RWPE2 (cell line): ENCODE measurements at regions not wholly inside any gene's neighbourhood (a gene's known extent, or its start where the extent isn't known, plus 50 kb on each side); places are given as distances from the start of the nearest gene placed in this dataset.

Experiments used
- ATAC-seq: fragments of 200-7000 bp; cut with Tn5 transposase; 3 replicates; pipeline ENCODE4 v1.9.1; 2021; ENCODE audit warnings: low read depth
- DNase-seq: peaks from one replicate; pipeline ENCODE4 v3.0.0-alpha.2; 2020; ENCODE audit warnings: low spot score
- H3K27ac ChIP-seq: fragments of 450-650 bp; 2 replicates; pipeline ENCODE4 v1.5.1; 2017; ENCODE audit warnings: mild to moderate bottlenecking; ENCODE audit not compliant: poor library complexity, severe bottlenecking
- H3K27me3 ChIP-seq: fragments of 250-450 bp; sonication (Bioruptor Pico); 2 replicates; pipeline ENCODE4 v1.5.1; 2021; ENCODE audit warnings: mild to moderate bottlenecking, moderate library complexity; ENCODE audit not compliant: insufficient read depth, poor library complexity, severe bottlenecking
- H3K36me3 ChIP-seq: fragments of 250-450 bp; sonication (Bioruptor Pico); 2 replicates; pipeline ENCODE4 v1.5.1; 2020; ENCODE audit warnings: low read depth, mild to moderate bottlenecking, moderate library complexity
- H3K4me1 ChIP-seq: fragments of 250-450 bp; sonication (Bioruptor Pico); 2 replicates; pipeline ENCODE4 v1.5.1; 2021; ENCODE audit warnings: mild to moderate bottlenecking, moderate library complexity; ENCODE audit not compliant: insufficient read depth, poor library complexity, severe bottlenecking
- H3K4me3 ChIP-seq: fragments of 250-450 bp; sonication (Bioruptor Pico); 2 replicates; pipeline ENCODE4 v1.5.1; 2021; ENCODE audit warnings: mild to moderate bottlenecking, moderate library complexity; ENCODE audit not compliant: severe bottlenecking
- H3K9me3 ChIP-seq: fragments of 250-450 bp; sonication (Bioruptor Pico); 2 replicates; pipeline ENCODE4 v1.5.1; 2021; ENCODE audit warnings: mild to moderate bottlenecking, moderate library complexity; ENCODE audit not compliant: severe bottlenecking
- CTCF ChIP-seq: fragments of 450-650 bp; IDR thresholded peaks from one replicate; pipeline ENCODE4 v1.5.1; 2017; ENCODE audit warnings: mild to moderate bottlenecking, moderate library complexity; ENCODE audit not compliant: poor library complexity, severe bottlenecking

- DNase-seq (no peak), ATAC-seq (no peak)
- TF ChIP-seq CTCF = no peak
- Histone ChIP-seq H3K4me1 (peaks cover 10% of the 10 kb centered on the region), H3K4me3 (no peak overlapping the region), H3K9me3 (no peaks in the 10 kb centered on the region), H3K27ac (no peak overlapping the region), H3K27me3 (no peaks in the 10 kb centered on the region), H3K36me3 (no peaks in the 10 kb centered on the region)
These were observed 498.2 kb upstream of the TNP1 start for GRCh38 chr2:217357886-217358620.

- Histone ChIP-seq H3K36me3 (no peaks in the 10 kb centered on the region), H3K9me3 (no peaks in the 10 kb centered on the region), H3K4me1 (peaks cover 10% of the 10 kb centered on the region), H3K27me3 (no peaks in the 10 kb centered on the region), H3K4me3 (no peak overlapping the region), H3K27ac (no peak overlapping the region)
- TF ChIP-seq CTCF = no peak
- no peak for ATAC-seq
- DNase-seq = no peak
These were observed 496.9 kb upstream of the TNP1 start for GRCh38 chr2:217356781-217357180.

- no peaks in the 10 kb centered on the region for H3K36me3 ChIP-seq
- TF ChIP-seq CTCF = no peak
- peaks cover 8% of the 10 kb centered on the region for H3K4me1 ChIP-seq
- no peaks in the 10 kb centered on the region for H3K27me3 ChIP-seq
- H3K4me3 ChIP-seq = no peak overlapping the region
- ATAC-seq = no peak
- DNase-seq = no peak
- no peak overlapping the region for H3K27ac ChIP-seq
- no peaks in the 10 kb centered on the region for H3K9me3 ChIP-seq
These were observed 496.3 kb upstream of the TNP1 start for GRCh38 chr2:217356142-217356541.

GRCh38 chr2:217353591-217353990 is 493.7 kb upstream of the TNP1 start:
- ATAC-seq (no peak), DNase-seq (no peak)
- no peaks in the 10 kb centered on the region for H3K36me3 ChIP-seq
- no peaks in the 10 kb centered on the region for H3K4me1 ChIP-seq
- TF ChIP-seq CTCF = no peak
- H3K9me3 ChIP-seq = no peaks in the 10 kb centered on the region
- no peak overlapping the region for H3K27ac ChIP-seq
- no peaks in the 10 kb centered on the region for H3K27me3 ChIP-seq
- no peak overlapping the region for H3K4me3 ChIP-seq

GRCh38 chr2:217351378-217351777 is 491.5 kb upstream of the TNP1 start:
- H3K27me3 ChIP-seq = no peaks in the 10 kb centered on the region
- H3K4me3 ChIP-seq = no peak overlapping the region
- no peaks in the 10 kb centered on the region for H3K4me1 ChIP-seq
- no peak for TF ChIP-seq CTCF
- DNase-seq = no peak
- H3K27ac ChIP-seq = no peak overlapping the region
- no peak for ATAC-seq
- no peaks in the 10 kb centered on the region for H3K9me3 ChIP-seq
- no peaks in the 10 kb centered on the region for H3K36me3 ChIP-seq
